ENCODE measurements at regions not wholly inside any gene's neighbourhood (a gene's known extent, or its start where the extent isn't known, plus 50 kb on each side); places are given as distances from the start of the nearest gene placed in this dataset.

DNA sequence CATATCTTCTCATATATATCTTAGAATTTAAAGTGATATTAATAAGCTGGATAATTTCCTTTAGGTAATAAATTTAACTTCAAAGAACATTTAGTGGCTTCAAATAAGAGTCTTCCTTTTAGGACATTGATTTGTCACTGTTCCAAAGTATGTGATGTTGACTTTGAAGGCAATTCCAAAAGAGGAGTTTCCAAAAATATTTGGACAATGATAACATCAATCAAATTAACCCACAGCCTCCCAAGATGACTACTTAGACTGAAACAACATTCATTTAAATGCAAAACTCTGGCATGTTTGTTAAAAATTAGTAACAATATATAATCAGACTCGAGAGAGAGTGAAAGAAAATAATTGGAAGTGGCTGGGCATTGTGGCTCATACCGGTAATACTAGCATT is 211.1 kb downstream of the OGFRL1 start:
- Histone ChIP-seq H3K27ac (ENCODE audit: extremely low read depth, low read depth, low read length) (no peak overlapping the region), H3K36me3 (ENCODE audit: control insufficient read depth in 2 of 2, insufficient read depth in 1 of 2, low read length in 2 of 2) (no peaks in the 10 kb centered on the region), H3K9me3 (ENCODE audit: control insufficient read depth, insufficient read depth, low read depth, low read length) (no peaks in the 10 kb centered on the region), H3K4me3 (ENCODE audit: low read depth, low read length) (no peak overlapping the region), H3K4me1 (ENCODE audit: control insufficient read depth, insufficient read depth, low read length) (peaks cover 7% of the 10 kb centered on the region; the same call in 1 of the 2 replicates)
- no peak for TF ChIP-seq ZNF274 (IDR thresholded peaks at IDR 0.05; ENCODE audit: low read length)
- no peak for TF ChIP-seq ZNF274 (tag by site-specific recombination; IDR thresholded peaks at IDR 0.05; ENCODE audit: borderline replicate concordance)
- TF ChIP-seq ZNF292 (tag by site-specific recombination; IDR thresholded peaks at IDR 0.05; ENCODE audit: borderline replicate concordance, low read depth): no peak
- TF ChIP-seq ZNF202 (tag by site-specific recombination; IDR thresholded peaks at IDR 0.05; ENCODE audit: borderline replicate concordance): no peak
- TF ChIP-seq ZNF10 (tag by site-specific recombination; IDR thresholded peaks at IDR 0.05): no peak
- peak; percentile 84 for TF ChIP-seq WT1 (tag by site-specific recombination; IDR thresholded peaks at IDR 0.05)
- no peak for TF ChIP-seq ZNF558 (tag by site-specific recombination; IDR thresholded peaks at IDR 0.05)
- no peak for TF ChIP-seq ZFP69B (tag by site-specific recombination; IDR thresholded peaks at IDR 0.05)
- TF ChIP-seq ZNF623 (tag by site-specific recombination; IDR thresholded peaks at IDR 0.05): no peak
- CTCF ChIA-PET: interaction anchor here (0.7 kb wide), 1 partner anchor 82 kb away, joined by 3 read pairs; no protein-coding TSS in a partner anchor
- POLR2A ChIA-PET: no interaction called here

GRCh38 chr6:71502168-71502567 is 213.6 kb downstream of the OGFRL1 start:
- peaks cover 7% of the 10 kb centered on the region; the same call in 1 of the 2 replicates for H3K4me1 ChIP-seq (ENCODE audit: control insufficient read depth, insufficient read depth, low read length)
- ChIA-PET CTCF (no interaction called here), POLR2A (no interaction called here)
- H3K36me3 ChIP-seq (ENCODE audit: control insufficient read depth in 2 of 2, insufficient read depth in 1 of 2, low read length in 2 of 2): no peaks in the 10 kb centered on the region
- no peak overlapping the region for H3K4me3 ChIP-seq (ENCODE audit: low read depth, low read length)
- no peak for TF ChIP-seq ZNF623 (tag by site-specific recombination; IDR thresholded peaks at IDR 0.05)
- TF ChIP-seq ZBTB6 (tag by site-specific recombination; IDR thresholded peaks at IDR 0.05): no peak
- no peak for TF ChIP-seq ZNF214 (tag by site-specific recombination; IDR thresholded peaks at IDR 0.05; ENCODE audit: borderline replicate concordance)
- no peak for TF ChIP-seq ZNF529 (tag by site-specific recombination; IDR thresholded peaks at IDR 0.05; ENCODE audit: insufficient replicate concordance)
- TF ChIP-seq ZNF391 (tag by site-specific recombination; IDR thresholded peaks at IDR 0.05; ENCODE audit: borderline replicate concordance, low read depth): no peak
- no peak for TF ChIP-seq ZNF221 (tag by site-specific recombination; IDR thresholded peaks at IDR 0.05; ENCODE audit: borderline replicate concordance)
- no peak for TF ChIP-seq ZNF155 (tag by site-specific recombination; IDR thresholded peaks at IDR 0.05)
- no peak for TF ChIP-seq GLI4 (tag by site-specific recombination; IDR thresholded peaks at IDR 0.05)
- no peak for TF ChIP-seq YY2 (tag by site-specific recombination; IDR thresholded peaks at IDR 0.05)
- no peak for TF ChIP-seq ZNF426 (tag by site-specific recombination; IDR thresholded peaks at IDR 0.05)
- no peak for TF ChIP-seq ZNF777 (tag by site-specific recombination; IDR thresholded peaks at IDR 0.05; ENCODE audit: borderline replicate concordance)
- TF ChIP-seq ZNF837 (tag by site-specific recombination; IDR thresholded peaks at IDR 0.05): no peak
- TF ChIP-seq, protein P1, sequence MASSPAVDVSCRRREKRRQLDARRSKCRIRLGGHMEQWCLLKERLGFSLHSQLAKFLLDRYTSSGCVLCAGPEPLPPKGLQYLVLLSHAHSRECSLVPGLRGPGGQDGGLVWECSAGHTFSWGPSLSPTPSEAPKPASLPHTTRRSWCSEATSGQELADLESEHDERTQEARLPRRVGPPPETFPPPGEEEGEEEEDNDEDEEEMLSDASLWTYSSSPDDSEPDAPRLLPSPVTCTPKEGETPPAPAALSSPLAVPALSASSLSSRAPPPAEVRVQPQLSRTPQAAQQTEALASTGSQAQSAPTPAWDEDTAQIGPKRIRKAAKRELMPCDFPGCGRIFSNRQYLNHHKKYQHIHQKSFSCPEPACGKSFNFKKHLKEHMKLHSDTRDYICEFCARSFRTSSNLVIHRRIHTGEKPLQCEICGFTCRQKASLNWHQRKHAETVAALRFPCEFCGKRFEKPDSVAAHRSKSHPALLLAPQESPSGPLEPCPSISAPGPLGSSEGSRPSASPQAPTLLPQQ (tag by site-specific recombination; IDR thresholded peaks at IDR 0.05): no peak
- no peak for TF ChIP-seq ZNF354C (tag by site-specific recombination; IDR thresholded peaks at IDR 0.05; ENCODE audit: borderline replicate concordance, low read depth)
- no peaks in the 10 kb centered on the region for H3K9me3 ChIP-seq (ENCODE audit: control insufficient read depth, insufficient read depth, low read depth, low read length)
- H3K27ac ChIP-seq (ENCODE audit: extremely low read depth, low read depth, low read length): no peak overlapping the region
